Stimulated activated CD8-positive, alpha-beta memory T cell treated with anti-CD3 and anti-CD28 coated beads, Interleukin-2, amount 100 ng/mL, for 1 hour (primary cell): ENCODE measurements at regions not wholly inside any gene's neighbourhood (a gene's known extent, or its start where the extent isn't known, plus 50 kb on each side); places are given as distances from the start of the nearest gene placed in this dataset.

Experiments used
- DNase-seq, 2 donors: peaks; one replicate each; pipeline ENCODE4 v3.0.0-alpha.2; 2020; ENCODE audit warnings: low read depth in 2 of 2

DNA sequence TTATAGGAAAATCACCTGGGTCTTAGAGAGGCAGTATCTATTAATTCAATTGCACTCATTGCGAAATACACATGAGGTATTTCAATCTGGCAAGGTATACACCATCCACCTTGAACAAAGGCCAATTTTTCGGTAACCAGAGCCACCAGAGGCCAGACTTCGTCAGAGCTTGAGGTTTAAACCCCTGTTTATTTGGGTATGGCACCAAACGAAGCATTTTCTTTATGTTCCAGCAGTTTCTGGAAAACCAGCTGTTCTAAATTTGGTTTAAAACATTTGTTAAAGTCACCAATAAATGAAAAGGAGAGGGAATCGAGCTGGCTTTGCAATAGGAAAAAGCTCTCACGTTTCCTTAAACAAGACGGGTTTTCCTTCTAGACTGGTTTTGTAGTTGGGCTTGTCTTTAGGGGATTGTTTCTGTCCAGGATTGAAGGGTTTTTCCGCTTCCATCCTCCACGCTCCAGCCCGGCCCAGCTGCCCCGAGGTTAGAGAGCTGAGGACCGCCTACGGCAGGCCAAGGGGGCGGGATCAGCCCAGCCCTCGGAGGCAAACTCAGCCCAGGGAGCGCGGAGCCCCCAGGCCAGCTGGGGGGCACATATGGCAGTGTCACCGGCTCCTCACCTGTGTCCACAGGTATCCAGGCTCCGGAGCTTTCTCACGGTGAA, 539.4 kb upstream of the MGMT start:
- no peak for DNase-seq

DNA sequence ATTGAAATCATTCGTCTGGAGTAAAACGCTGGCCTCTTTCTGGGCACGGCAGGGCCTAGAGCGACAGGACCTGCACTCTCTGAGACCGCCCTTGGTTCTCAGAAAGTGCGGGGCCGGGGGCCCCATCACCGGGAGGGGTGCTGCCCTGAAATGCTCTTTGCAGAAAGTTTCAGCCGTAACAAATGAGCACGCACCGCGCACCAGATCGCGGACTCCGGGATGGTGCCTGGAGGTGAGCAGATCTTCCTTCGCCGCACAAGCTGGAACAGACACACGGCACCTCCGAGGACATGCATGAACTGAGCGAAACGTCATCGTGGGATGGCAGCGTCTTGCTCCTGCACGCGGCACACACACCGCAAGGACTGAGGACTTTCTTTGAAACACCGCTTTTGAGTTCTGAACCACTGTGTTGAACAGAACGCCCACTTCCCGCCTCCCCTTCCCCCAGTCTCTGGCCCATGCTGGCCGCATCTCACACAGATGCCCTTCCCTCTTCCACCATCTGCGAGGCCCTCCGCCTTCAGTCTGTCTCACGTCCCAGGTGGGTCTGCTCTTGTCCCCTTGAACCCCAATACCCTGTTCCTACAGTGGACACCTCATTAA, 538.7 kb upstream of the MGMT start:
- DNase-seq, result no peak

DNA sequence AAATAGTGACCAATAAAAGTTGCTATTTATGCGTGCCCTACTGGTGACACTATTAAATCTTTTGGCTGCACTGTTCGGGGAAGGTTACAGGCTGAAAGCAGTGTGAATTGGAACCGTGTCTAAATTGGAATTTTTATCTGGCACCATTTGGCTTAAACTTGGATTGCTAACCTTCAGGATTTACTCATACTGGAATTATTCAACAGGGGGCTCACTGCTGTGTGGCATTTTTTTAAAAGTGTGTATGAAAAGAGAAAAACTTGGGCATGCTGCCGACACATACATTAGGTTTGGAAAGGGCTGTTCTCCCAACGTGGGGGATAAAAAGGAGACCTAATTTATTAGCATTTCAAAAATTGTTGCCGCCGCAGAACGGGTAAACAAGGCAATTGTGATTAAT, 537.9 kb upstream of the MGMT start:
- no peak for DNase-seq

DNA sequence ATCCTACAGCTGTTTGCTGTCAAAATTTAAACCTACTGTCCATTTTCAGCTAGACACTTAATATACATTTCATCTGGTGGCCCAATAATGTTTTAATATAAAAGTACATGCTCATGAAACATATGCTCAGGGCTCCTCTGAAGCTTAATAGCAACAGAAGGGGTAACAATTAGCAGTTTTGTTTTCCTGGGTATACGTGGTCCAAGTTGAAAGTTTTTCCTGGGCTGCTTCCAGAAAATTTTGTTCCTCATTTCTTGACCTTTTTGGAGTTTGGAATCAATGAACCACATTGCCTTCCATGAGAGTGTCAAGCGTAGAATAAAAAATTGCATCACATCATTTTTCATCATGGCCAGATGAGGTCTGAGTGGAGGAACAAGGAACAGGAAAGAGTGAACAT, 537.3 kb upstream of the MGMT start:
- no peak for DNase-seq

DNA sequence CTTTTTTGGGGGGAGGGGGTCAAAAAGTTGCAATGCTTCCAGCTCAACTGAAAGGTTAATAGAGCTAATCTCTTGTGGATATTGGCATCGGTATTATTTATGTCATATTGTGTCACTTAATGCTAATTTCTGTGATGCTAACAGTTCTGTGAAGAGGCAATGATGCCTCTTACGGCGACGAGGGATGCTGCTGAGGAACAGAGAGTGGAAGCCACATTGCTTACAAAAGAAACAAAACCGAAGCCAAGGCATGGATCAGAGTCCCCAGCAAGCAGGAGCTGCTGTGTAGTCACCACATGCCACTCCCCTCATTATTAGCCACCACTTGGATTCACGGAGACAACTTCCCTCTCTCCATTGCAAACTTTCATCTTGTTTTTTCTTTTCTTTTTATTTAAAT, 536.5 kb upstream of the MGMT start:
- no peak for DNase-seq

DNA sequence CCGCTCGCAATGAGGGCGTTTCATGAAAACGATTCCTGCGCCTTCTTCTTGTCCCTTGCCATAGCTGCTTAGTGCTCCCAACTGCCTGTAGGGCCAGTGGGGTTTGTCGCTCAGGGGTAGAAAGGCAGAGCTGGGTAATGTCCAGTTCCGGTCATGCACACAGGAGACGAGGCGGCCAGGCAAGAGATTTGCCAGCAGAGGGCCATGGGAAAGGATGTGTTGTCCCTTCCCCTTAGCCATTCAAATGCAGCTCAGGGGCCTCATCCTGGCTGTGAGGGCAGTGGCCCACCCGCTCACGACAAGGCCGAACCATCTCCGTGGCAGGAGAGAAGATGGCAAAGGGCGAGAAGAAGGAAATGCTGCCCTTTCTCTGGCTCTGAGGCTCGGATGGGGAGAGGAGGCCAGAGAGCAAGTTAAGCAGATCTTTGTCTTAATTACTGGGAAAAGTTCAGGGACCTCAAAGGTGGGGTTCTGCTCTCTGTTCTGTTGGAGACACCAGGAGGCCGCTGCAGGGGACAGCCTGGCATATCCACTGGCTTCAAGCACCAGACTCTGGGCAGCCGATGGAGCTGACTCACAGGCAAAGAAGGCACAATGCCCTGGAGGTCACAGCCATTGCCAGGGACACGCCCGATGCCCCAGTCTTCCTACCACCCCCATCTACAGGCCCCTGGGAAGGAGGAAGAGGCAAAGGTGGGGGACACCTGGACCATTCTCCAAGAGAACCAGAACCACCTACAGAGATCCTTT, 534.8 kb upstream of the MGMT start:
- no peak for DNase-seq

DNA sequence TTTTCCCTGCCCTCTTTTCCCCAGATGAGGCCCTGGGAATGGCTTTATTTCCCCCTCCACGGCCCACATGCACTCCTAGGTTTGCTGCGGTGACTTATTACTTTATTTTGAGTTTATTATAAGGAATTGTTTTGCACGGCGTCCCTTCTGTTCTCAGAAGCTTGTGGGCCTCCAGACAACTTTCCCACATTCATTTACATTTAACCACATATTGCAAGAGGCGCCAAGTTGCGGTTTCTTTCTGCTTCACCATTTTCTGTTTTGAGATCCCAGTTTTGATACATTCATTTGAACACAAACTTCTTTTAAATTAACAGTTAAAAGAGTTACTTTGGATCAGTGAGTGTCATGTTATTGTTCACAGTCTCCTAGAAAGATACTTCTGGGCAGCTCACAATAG, 532.5 kb upstream of the MGMT start:
- DNase-seq, result no peak

DNA sequence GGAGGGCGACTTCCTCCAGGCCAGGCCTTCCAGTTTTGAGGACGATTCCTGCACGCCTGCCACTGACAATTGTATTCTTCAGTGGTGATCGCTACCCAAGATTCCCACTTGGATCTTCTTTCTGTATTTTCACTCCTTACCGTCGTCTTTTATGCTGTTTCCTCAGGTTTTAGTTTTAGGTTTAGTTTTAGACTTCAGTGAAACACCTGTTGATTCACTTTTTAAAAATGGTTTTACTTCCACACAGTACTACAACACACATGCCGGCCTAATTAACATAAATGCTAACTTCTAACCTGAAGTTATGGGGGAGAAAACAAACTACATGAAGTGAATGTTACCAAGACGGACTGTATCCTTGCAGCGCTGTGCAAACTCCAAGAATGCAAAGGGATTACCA, 530.6 kb upstream of the MGMT start:
- no peak for DNase-seq

DNA sequence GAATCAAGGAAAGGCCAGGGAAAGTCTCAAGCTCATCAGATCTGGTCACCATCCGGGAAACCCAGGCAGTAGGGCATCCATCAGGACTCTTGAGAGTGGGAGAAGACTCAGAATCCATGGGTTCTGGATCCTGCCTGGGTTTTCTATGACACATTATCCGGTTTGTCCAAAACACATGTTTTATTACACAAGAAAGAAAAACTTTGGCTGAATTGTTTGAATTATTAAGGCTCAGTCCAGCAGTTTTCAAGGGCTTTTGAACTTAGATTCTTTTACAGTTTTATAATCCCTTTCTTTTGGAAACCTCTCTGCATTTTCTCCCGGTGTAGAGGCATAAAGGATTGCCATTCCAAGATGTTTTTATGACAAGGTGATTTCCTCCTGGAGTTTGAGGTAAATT, 528.5 kb upstream of the MGMT start:
- DNase-seq, result no peak

DNA sequence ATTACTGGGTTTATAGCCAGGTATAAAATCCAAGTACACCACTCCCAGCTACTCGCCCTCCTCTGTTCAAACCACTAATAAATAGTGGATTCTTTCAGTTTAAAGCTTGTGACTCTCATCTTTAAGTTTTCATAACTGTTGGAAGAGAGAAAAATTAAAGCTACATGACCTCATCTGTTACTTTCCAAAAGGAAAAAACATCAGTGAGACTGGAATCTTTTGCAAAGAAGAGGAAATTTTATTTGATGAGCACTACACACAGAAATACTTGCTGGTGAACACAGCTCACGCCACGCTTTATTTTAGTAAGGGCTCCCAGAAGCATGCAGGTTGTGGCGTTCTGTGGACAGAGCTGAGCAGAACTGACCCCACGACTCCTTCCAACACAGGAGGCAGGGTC, 527.0 kb upstream of the MGMT start:
- no peak for DNase-seq

DNA sequence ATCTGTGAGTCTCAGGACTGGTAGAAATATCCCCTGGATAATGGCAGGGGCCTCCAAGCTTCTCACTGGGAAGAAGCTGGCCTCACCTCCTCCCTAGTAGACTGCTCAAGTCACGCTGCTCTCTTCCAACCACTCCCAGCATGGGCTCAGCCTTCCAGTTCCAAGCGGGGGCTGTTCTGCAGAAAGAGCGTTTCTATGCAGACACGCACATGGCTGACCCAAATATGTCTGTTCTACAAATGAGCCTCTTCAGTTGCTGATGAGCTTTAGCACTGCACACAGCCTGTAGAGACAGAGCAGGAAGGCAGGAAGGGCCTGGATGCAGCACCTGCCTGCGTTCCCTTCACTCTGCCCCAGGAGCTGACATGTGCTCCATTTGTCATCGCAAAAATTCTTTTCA, 523.9 kb upstream of the MGMT start:
- no peak for DNase-seq

DNA sequence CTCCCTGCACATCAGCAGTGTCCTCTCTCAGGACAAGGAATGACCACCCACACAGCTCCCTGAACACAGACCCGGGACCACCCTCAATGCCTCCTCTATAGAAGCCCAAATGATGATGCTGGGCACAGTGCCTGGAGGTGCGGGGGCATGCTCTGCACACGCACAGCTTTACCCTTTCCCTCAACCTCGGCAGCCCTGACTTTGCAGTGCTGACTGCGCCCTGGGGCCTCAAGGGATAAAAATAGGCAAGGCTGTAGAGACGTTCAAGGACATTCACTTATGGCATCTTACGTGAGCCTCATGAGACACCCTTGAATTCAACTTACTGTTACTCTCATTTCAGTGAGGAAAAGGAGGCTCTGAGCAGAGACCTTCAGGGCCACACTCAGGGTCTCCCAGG, 521.6 kb upstream of the MGMT start:
- no peak for DNase-seq

DNA sequence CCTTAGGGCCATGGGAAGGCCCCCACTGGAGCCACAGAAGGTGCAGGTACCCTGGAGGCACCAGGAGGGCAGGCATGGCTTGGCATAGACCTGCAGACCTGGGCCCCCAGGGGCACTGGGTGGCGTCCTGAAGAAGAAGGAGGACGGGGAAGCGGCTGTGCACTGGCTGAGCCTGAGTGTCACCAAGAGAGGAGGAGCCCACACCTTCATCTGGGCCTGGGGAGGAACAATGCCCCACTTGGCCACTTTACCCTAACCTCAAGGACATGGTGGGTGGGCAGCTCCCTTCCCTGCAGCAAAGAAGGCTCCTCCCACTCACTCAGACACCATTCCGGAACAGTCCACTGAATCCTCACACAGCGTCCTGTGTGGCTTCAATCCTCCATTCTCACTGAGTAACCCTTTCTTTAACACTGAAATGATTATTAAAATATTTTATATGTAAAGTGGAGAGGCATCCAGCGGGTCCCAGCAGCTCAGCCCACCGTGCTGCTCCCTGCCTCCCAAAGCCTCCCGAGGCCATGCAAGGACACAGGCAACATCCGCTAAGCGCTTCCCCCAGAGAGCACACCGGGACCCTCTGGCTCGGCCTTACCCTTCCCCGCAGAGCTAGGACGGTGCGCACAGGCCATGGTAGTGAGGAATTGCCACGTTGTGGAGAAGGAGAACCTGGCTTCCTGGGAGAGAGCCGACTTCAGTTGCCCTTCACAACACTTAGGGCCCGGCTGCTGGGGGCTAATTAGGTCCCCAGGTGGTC, 516.7 kb upstream of the MGMT start:
- DNase-seq, result no peak

DNA sequence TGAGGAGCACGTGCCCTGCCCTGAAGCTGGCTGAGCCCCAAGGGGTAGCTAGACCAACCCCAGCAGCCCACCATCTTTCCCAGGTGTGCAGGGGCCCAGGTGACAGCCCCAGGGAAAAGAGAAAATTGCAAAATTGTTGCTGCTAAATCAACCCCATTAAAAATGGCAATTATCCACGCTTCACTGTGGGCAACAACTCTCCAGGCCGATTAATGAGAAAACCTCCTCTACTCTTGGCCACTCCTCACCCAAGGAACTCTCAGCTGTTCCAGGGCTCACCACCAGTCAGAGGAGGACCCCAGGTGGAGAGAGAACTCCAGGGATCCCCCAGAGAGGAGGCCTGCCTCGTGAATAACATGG, 516.1 kb upstream of the MGMT start:
- no peak for DNase-seq

DNA sequence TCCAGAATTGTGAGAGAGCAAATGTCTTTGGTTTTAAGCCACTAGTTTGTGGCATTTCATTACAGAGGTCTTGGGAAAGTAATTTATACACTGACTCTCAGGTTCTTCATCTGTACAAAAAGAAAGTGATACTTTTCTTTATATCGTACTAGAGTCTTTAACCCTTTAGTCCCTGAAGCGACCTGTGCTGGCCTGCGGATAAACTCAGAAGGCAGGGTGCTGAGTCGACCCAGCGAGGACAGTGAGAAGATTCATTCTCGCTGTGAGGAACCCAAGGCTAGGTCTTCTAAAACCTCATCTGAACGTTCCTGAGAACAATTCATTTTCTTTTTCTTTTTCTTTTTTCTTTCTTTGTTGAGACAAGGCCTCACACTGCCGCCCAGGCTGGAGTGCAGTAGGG, 514.2 kb upstream of the MGMT start:
- DNase-seq, result no peak

DNA sequence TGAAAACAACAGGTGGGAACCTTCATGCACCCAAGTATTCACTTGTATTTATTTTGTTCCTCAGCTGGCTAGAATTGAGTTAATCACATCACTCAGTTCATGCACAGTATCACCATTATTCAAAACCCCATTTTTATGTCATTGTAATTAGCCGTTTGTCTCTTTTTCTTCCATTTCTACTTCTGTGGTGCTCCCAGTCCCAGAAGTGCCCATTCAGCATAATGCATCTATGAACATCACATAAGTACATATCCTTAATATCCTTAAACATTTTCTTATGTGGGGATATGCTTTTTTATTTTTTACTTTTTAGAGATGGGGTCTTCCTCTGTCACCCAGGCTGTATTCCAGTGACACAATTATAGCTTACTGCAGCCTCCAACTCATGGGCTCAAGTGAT, 510.9 kb upstream of the MGMT start:
- DNase-seq, result no peak

DNA sequence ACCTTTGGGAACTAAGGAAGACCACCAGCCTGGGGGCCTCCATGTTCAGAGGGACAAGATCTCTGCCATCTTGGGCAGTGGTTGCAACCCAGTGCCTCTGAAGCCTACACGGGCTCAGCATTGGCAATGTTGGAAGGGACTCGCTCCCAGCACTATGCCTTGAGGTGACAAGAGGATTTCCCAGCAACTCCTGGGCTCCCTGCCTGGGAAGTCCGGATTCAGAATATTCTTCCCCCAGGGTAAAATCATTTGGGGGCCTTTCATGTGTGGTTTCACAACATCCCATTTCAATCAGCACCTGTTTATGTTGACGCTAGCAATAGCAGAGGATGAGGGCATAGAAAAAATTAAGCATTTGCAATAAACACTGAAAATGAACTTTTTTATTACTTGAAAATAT, 509.8 kb upstream of the MGMT start:
- DNase-seq, result no peak

DNA sequence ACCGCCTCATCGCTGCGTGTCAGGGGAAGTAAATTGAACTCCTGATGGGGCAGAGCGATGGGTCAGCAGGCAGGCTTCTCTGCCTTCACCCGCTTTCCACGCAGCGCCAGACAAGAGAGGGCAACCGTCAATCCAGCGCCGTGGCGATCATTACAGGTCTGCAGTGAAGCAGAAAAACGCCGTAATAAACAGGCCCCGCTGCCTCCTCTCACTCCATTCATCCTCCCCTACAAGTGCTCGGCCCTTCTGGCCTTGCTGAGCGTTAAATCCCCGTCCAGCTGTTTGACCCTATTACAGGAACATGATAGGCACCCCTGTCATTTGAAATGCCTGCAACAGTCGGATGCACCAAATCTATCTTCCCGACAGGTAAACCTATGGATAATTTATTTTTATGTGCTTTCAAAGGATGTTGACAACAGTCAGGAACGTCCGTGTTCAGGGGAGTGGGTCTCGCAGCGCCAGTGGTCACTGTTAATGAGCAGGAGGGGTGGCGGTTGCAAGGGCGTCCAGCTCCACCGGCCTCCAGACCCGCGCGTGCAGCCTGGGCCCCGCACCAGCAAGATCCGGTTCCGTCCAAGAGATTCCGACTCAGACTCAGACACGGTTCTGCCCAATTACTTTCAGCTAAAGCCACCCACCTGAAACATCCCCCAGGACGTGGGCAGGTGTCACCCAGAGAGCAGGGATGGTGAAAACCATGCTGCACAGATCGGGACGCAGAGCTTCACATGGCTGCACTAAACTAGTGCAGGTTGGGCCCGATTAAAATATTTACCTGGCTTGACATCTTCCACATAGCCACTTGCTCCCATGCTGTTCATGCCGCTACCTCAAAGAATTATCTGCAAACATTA, 508.0 kb upstream of the MGMT start:
- no peak for DNase-seq

DNA sequence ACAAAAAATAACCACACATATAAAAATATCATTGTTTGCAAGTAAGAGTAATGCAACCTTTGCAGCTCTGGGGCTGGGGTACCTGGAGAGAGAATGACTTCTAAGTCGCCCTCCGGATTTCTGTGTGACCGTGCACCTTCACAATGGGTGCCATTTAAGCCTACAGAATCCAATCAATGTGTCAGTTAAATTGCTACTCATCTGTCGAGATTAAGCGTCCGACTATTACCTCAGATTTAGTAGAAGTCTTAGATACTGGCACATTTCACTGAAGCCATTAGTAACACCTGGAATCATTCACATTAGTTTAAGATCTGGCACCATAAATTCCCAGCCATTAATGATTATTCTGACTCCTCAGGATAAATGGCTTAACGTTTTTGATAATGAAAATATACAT, 507.3 kb upstream of the MGMT start:
- no peak for DNase-seq

DNA sequence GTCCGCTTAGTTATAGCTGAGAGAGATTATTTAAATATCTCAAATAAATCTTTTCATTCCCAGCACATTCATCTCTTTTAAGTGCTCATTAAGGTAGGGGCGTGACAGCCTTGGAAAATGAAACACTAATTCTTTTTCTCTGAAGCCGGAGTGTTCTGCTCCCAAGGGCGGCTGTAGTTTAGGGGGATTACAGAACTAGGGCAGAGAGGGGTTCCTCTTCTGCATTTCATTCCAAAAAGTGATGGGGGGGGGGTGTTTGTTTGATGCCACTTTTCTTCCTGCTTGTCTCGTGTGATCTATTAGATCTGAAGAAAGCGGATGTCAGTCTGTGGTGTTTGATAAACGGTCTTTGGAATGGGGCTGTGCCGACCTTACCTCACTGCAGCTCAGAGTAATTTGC, 506.5 kb upstream of the MGMT start:
- DNase-seq, result no peak

DNA sequence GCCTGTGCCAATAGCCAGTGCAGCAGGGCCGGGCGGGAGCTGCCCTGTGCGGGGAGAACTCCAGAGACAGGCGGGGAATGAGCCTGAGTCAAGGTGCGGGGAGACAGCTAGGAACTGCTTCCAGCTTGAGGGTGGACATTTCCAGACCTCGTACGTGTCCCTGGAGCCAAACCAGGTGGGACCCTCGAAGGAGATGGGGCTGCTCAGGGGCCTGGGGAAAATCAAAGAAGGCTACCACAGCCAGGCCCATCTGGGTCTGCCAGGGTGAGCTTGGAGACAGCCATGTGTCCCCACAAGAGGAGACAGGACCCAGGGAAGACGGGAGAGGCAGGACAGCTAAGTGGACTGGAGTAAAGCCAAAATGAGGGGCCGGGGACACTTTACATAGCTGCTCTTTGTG, 504.9 kb upstream of the MGMT start:
- DNase-seq, result no peak
